ACC112 (cell line): ENCODE measurements at regions not wholly inside any gene's neighbourhood (a gene's known extent, or its start where the extent isn't known, plus 50 kb on each side); places are given as distances from the start of the nearest gene placed in this dataset.
"Not testable (repeated sequence)": the region's sequence is repeated elsewhere in the genome, so short reads cannot be mapped to it uniquely, and the experiment has no call there.

ENCODE experiments used
- H2AFZ ChIP-seq: fragments of 200-600 bp; sonication (generic); one replicate; pipeline ENCODE4 v1.6.0; 2017; ENCODE audit warnings: antibody characterized with exemption, low read length; ENCODE audit not compliant: unreplicated experiment
- H3K27ac ChIP-seq: fragments of 200-600 bp; sonication (generic); 2 replicates; pipeline ENCODE4 v1.5.1; 2014; ENCODE audit warnings: low read depth, mild to moderate bottlenecking, antibody characterized with exemption, low read length, moderate library complexity
- H3K27me3 ChIP-seq: fragments of 200-600 bp; sonication (generic); 2 replicates; pipeline ENCODE4 v1.6.1; 2014; ENCODE audit warnings: mild to moderate bottlenecking, antibody characterized with exemption, low read length, moderate library complexity, mixed read lengths; ENCODE audit not compliant: insufficient read depth
- H3K36me3 ChIP-seq: fragments of 200-600 bp; sonication (generic); 2 replicates; pipeline ENCODE4 v1.6.1; 2016; ENCODE audit warnings: mild to moderate bottlenecking, antibody characterized with exemption, low read length, moderate library complexity, mixed read lengths; ENCODE audit not compliant: insufficient read depth
- H3K4me1 ChIP-seq: fragments of 200-600 bp; sonication (generic); one replicate; pipeline ENCODE4 v1.6.1; 2016; ENCODE audit warnings: low read length, mixed read lengths; ENCODE audit not compliant: insufficient read depth, unreplicated experiment, control insufficient read depth
- H3K4me3 ChIP-seq: fragments of 200-600 bp; sonication (generic); 2 replicates; pipeline ENCODE4 v1.5.1; 2014; ENCODE audit warnings: mild to moderate bottlenecking, low read depth, low read length
- H3K79me2 ChIP-seq: fragments of 200-600 bp; sonication (generic); one replicate; pipeline ENCODE4 v1.6.0; 2016; ENCODE audit warnings: low read length; ENCODE audit not compliant: control insufficient read depth, unreplicated experiment, insufficient read depth

DNA sequence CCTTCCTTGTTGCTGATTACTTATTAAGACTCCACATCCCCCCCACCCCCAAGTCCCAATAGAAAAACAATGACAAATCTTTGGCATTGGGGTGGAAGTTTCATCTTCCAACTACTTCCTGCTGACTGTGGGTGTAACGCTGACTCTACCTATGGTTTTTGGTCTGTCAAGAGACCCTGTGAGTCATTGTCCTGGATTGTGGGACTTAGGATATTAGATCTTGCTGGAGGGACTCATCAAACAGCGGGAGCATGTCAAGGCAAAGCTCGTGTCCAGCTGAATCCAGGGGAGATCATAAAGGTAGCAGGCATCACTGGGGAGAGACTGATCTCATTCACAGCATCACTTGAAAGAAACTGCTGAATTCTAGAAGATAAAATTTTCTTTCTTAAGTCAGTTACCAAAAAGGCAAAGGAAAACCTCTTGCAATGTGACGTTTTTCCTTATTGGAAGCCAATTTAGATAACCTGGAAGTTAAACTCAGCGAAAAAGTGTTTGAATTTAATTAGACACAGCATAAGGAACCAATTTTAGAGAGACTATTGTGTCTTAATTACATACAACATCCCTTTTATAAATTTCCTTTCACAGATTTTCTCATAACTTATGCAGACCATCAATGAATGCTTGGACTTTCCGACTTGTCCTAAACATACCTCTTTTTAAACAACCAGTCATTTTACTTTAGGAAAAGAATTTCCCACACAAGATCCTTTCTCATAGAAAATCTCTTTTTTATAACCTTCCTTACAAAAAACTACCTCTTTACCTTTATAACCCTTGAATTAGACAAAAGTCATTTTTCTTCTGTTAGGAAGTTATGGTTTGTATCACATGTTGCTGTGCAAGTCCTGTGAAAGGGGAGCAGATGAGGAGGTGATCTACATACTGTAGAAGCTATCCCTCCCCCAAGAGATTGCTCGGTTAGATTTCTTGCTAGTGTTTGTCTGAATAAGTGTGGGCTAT lies 94.6 kb upstream of the SCAF11 start:
- Histone ChIP-seq H2AFZ (no peak overlapping the region), H3K27ac (no peak overlapping the region), H3K36me3 (no peaks in the 10 kb centered on the region), H3K4me3 (no peak overlapping the region), H3K79me2 (no peaks in the 10 kb centered on the region), H3K4me1 (no peaks in the 10 kb centered on the region), H3K27me3 (no peaks in the 10 kb centered on the region)

DNA sequence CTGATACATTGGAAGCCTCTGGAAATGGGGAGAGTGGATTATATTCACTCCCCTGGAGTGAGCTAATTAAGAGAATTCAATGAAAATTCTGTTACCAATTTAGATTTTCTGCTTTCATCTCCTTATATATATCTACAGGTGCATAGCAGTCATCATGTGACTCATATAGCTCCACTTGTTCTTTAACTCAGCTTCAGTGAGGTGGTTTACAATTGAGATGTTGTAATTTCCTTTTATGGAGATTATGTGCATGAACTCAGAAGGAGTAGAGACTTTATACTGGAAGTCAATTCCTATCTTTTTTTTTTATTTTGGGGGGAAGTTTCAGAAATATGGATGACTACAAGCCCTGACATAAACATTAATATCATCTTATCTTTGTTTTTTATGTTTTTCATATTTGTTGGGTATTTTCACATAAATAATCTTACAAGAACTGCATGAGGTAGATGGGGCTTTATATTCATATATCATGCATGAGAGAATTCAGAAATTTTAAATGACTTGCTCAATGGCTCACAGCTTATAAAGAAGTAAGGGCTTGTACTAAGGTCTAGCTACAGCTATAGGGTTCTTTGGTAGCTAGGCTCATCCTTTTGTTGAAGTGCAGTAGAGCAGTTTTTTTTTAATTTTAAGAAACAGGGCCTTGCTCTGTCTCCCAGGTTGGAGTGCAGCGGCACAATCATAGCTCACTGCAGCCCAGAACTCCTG lies 92.3 kb upstream of the SCAF11 start:
- Histone ChIP-seq H3K79me2 (no peaks in the 10 kb centered on the region), H3K4me1 (no peaks in the 10 kb centered on the region), H3K4me3 (no peak overlapping the region), H2AFZ (no peak overlapping the region), H3K27me3 (no peaks in the 10 kb centered on the region), H3K27ac (no peak overlapping the region), H3K36me3 (no peaks in the 10 kb centered on the region)

DNA sequence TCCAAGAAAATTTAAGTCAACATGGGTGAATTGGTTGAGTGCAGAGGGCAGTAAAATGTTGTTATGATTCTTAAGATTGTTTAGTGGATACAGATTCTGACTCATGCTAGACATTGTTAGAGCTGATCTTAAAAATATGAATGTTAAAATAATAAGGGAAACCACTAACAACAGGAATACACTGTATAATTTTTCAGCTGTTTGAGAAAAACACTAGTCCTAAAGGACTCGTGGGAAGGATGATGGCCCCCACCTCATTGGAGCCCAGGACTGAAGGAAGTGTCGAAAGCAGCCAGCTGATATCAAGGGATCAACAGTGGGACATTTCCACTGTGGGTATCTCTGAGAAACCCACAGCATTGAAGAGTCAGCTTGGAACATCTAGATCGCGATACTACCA lies 82.9 kb upstream of the SCAF11 start:
- Histone ChIP-seq H3K4me3 (no peak overlapping the region), H2AFZ (no peak overlapping the region), H3K79me2 (no peaks in the 10 kb centered on the region), H3K27me3 (no peaks in the 10 kb centered on the region), H3K27ac (no peak overlapping the region), H3K36me3 (no peaks in the 10 kb centered on the region), H3K4me1 (no peaks in the 10 kb centered on the region)

DNA sequence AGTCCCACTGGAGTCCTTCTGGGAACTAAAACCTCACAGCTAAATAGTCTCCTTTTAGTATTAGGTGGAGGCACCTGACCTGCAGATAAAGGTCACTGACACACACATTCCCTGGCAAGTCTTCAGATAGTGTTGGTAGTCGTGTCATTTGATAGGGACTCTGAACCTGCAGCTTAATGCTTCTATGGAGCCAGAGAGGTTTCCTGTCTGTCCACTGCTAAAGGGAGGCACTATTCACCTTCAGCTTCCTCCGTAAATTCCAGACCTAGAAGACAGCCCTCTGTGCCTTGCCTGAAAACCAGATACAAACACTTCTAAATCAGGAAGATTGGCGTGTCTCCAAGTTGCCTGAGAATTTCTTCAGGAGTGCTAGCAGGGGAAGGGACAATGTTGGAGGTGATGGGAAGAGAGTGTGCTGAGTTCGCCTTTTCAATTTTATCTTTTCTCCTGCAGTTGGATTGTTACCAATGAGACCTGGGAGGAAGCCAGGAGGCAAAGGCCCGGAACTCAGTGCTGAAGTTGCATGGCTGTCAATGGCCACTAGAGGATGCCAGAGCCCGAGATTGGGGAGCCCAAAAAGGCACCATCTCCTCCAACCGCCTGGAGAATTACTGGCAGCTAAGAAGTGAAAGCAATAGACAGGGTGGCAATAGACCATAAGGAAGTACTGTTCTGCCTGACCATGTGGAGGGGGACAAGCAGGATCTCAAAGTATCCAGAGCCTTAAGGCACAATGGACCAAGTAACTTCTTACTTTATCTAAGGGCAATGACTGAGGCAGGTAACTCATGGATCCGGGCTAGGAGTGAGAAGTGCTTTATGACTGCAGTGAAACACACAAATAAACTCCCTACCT lies 81.6 kb upstream of the SCAF11 start:
- Histone ChIP-seq H3K27ac (no peak overlapping the region), H3K27me3 (no peaks in the 10 kb centered on the region), H3K4me1 (no peaks in the 10 kb centered on the region), H3K4me3 (no peak overlapping the region), H2AFZ (peak overlapping the region; percentile 48), H3K79me2 (no peaks in the 10 kb centered on the region), H3K36me3 (no peaks in the 10 kb centered on the region)

DNA sequence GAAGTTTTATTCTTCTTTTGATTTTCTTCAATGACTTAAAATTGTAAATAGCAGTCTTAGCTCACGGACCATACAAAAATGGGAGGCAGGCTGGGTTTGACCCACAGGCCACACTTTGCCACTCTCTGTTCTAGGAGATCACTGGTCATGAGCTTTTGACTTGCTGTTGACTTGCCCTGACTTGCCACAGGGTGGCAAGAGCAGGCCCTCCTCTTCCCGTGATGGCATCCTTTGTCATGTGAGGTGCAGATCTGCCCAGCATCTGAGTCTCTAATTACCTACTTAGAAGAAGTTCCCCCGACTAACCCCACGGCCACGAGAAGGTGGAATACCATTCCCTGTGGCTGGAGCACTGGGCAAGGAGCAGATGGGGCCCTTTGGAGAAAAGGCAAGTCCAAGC lies 81.0 kb upstream of the SCAF11 start:
- no peak overlapping the region for H3K4me3 ChIP-seq
- no peak overlapping the region for H3K27ac ChIP-seq
- H3K36me3 ChIP-seq = no peaks in the 10 kb centered on the region
- H3K79me2 ChIP-seq = no peaks in the 10 kb centered on the region
- H3K4me1 ChIP-seq = no peaks in the 10 kb centered on the region
- no peaks in the 10 kb centered on the region for H3K27me3 ChIP-seq
- no peak overlapping the region for H2AFZ ChIP-seq

DNA sequence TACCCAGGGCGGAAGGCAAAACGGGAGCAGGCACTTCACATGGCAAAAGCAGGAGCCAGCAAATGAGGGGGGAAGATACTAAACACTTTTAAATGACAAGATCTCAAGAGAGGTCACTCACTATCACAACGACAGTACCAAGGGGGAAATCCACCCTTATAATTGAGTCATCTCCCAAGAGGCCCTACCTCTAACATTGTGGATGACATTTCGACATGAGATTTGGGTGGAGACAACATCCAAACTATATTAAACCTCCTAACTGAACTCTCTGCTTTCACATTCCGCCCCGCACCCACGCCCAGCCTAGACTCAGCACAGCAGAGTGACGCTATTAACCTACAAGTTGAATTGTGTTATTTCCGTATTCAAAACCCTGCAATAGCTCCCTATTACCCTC lies 76.7 kb upstream of the SCAF11 start:
- no peaks in the 10 kb centered on the region for H3K79me2 ChIP-seq
- no peak overlapping the region for H3K27ac ChIP-seq
- H2AFZ ChIP-seq = no peak overlapping the region
- no peaks in the 10 kb centered on the region for H3K36me3 ChIP-seq
- H3K4me1 ChIP-seq = no peaks in the 10 kb centered on the region
- H3K4me3 ChIP-seq = no peak overlapping the region
- H3K27me3 ChIP-seq = peaks cover 8% of the 10 kb centered on the region

DNA sequence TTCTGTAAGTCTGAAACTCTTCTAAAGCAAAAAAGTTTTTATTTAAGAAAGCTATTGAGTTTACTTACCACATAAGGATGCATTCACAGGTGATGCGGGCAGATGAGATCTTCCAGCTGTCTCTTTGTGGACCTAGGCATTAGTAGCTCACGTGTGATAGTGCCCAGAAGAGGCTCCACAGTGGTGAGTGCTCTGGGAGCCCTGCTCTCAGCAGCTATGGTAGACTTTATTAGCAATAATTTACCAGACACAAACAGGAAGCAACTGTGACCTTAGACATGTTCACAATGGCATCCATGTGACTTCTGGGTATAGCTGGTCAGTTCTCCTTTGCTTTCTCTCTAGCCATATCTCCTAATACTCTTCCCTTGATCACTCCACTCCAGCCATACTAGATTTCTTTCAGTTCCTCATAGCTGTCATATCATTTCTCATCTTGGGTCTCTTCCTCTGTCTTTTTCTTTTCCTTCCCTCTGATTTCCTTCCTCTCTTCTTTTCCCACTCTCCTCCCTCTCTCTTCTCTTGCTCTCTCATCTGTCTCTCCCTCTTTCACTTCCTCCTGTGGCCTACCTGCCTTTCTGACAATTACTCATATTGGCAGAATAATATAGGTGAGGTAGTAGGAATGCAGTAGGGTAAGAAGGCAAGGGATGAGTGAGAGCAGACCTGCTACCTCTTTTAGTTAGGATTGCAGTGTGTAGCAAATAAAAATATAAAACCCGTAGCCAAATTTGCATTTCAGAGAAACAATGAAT lies 75.2 kb upstream of the SCAF11 start:
- no peak overlapping the region for H3K4me3 ChIP-seq
- peaks cover 13% of the 10 kb centered on the region for H3K27me3 ChIP-seq
- no peak overlapping the region for H2AFZ ChIP-seq
- H3K36me3 ChIP-seq = no peaks in the 10 kb centered on the region
- H3K79me2 ChIP-seq = no peaks in the 10 kb centered on the region
- H3K27ac ChIP-seq = no peak overlapping the region
- H3K4me1 ChIP-seq = no peaks in the 10 kb centered on the region

DNA sequence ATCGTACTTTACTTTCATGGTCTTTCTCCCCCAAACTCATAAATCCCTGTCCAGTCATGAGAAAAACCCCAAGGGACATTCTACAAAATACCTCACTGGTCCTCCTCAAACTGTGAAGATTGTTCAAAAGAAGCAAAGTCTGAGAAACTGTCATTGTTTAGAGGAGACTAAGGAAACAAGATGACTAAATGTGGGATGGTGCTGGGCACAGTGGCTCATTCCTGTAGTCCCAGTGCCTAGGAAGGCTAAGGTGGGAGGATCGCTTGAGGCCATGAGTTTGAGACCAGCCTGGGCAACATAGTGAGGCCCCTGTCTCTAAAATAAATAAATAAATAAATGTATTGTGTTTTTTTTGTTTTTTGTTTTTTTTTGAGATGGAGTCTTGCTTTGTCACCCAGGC lies 74.2 kb upstream of the SCAF11 start:
- no peak overlapping the region for H2AFZ ChIP-seq
- H3K4me1 ChIP-seq = no peaks in the 10 kb centered on the region
- peaks cover 22% of the 10 kb centered on the region for H3K27me3 ChIP-seq
- H3K36me3 ChIP-seq = no peaks in the 10 kb centered on the region
- H3K79me2 ChIP-seq = no peaks in the 10 kb centered on the region
- H3K4me3 ChIP-seq = no peak overlapping the region
- H3K27ac ChIP-seq = no peak overlapping the region

DNA sequence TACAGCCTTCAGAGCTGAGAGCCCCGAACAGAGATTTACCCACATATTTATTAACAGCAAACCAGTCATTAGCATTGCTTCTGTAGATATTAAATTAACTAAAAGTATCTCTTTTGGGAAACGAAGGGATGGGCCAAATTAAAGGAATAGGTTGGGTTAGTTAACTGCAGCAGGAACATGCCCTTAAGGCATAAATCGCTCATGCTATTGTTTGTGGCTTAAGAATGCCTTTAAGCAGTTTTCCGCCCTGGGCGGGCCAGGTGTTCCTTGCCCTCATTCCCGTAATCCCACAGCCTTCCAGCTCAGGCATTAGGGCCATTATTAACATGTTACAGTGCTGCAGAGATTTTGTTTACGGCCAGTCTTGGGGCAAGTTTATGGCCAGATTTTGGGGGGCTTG lies 68.3 kb upstream of the SCAF11 start:
- H3K4me3 ChIP-seq, H3K4me1 ChIP-seq, H3K79me2 ChIP-seq, H3K27ac ChIP-seq, H3K36me3 ChIP-seq, H2AFZ ChIP-seq: not testable (repeated sequence)
- peaks cover 29% of the 10 kb centered on the region for H3K27me3 ChIP-seq

DNA sequence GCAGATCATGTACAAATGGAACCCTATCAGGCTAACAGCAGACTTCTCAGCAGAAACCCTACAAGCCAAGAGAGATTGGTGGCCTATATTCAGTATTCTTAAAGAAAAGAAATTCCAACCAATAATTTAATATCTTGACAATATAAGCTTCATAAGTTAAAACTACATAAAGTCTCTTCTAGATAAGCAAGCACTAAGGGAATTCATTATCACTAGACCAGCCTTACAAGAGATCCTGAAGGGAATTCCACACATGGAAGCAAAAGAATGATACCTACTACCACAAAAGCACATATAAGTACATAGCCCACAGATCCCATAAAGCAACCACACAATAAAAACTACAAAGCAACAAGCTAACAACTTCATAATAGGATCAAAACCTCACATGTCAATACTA lies 60.4 kb upstream of the SCAF11 start:
- Histone ChIP-seq H3K4me1 (no peaks in the 10 kb centered on the region), H3K36me3 (no peaks in the 10 kb centered on the region), H3K4me3 (no peak overlapping the region), H2AFZ (no peak overlapping the region), H3K79me2 (no peaks in the 10 kb centered on the region), H3K27me3 (peaks cover 23% of the 10 kb centered on the region), H3K27ac (no peak overlapping the region)
